Activated CD8-positive, alpha-beta T cell treated with anti-CD3 and anti-CD28 coated beads for 36 hours (primary cell): ENCODE measurements at regions not wholly inside any gene's neighbourhood (a gene's known extent, or its start where the extent isn't known, plus 50 kb on each side); places are given as distances from the start of the nearest gene placed in this dataset.

Source experiments
- ATAC-seq: fragments of 200-7000 bp; cut with Tn5 transposase; one replicate; pipeline ENCODE4 v1.10.0; 2021; ENCODE audit warnings: mild to moderate bottlenecking, moderate library complexity
- CTCF ChIA-PET: fragments of 350-600 bp; sonication (Branson Sonifier 250); formaldehyde crosslinking; loops from one replicate; lab custom pipeline; 2021; ENCODE audit warnings: antibody characterized with exemption; lab: Charles Lee
- POLR2A ChIA-PET: fragments of 350-600 bp; sonication (Branson Sonifier 250); formaldehyde crosslinking; loops from one replicate; lab custom pipeline; 2021; ENCODE audit warnings: antibody characterized with exemption; lab: Charles Lee
- DNase-seq: peaks from one replicate; pipeline ENCODE4 v3.0.0-alpha.2; 2020
- H3K27ac Mint-ChIP-seq: one replicate; pipeline ENCODE4 v1.8.0; 2021; ENCODE audit warnings: mild to moderate bottlenecking, mixed read lengths
- H3K27me3 Mint-ChIP-seq: one replicate; pipeline ENCODE4 v1.8.0; 2021; ENCODE audit warnings: mixed read lengths
- H3K36me3 Mint-ChIP-seq: one replicate; pipeline ENCODE4 v1.8.0; 2021; ENCODE audit warnings: low read depth, mixed read lengths
- H3K4me1 Mint-ChIP-seq: one replicate; pipeline ENCODE4 v1.8.0; 2021; ENCODE audit warnings: low read depth, mixed read lengths
- H3K4me3 Mint-ChIP-seq: one replicate; pipeline ENCODE4 v1.8.0; 2021; ENCODE audit warnings: mild to moderate bottlenecking, moderate library complexity, mixed read lengths
- H3K9me3 Mint-ChIP-seq: one replicate; pipeline ENCODE4 v1.8.0; 2021; ENCODE audit warnings: mixed read lengths
- intact Hi-C: fragments of 100-400 bp; cut with micrococcal nuclease; formaldehyde crosslinking; loops from one replicate; pipeline ENCODE4 v1.10.0; 2022
- TF ChIP-seq, protein P1 (sequence below): fragments of 200-600 bp; IDR thresholded peaks from one replicate; pipeline ENCODE4 v1.8.0; 2022; ENCODE audit warnings: antibody characterized with exemption, mild to moderate bottlenecking

DNA sequence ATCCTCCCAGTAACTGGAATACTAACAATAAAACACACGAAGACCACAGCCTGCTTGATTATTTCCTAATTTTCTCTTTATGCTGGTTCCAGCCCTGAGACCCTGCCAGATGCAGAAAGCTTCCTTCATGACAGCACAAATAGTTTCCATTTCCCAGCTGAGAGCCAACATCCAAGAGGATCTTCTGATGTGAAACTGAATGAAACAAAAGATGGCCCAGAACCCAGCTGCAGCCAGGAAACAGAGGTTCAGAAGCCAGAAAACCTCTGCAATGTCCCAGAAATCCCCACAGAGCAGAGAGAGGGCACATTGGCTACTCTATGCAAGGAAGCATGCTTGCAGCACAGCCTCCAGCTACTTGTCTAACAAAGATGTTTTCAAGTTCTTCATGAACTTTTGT, 61.8 kb upstream of the PLEKHG1 start:
- TF ChIP-seq, protein P1, sequence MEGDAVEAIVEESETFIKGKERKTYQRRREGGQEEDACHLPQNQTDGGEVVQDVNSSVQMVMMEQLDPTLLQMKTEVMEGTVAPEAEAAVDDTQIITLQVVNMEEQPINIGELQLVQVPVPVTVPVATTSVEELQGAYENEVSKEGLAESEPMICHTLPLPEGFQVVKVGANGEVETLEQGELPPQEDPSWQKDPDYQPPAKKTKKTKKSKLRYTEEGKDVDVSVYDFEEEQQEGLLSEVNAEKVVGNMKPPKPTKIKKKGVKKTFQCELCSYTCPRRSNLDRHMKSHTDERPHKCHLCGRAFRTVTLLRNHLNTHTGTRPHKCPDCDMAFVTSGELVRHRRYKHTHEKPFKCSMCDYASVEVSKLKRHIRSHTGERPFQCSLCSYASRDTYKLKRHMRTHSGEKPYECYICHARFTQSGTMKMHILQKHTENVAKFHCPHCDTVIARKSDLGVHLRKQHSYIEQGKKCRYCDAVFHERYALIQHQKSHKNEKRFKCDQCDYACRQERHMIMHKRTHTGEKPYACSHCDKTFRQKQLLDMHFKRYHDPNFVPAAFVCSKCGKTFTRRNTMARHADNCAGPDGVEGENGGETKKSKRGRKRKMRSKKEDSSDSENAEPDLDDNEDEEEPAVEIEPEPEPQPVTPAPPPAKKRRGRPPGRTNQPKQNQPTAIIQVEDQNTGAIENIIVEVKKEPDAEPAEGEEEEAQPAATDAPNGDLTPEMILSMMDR, result no peak
- ChIA-PET CTCF (interaction anchor here (0.9 kb wide), 1 partner anchor 119 kb away, joined by 3 read pairs; no protein-coding TSS in a partner anchor), POLR2A (no interaction called here)
- Mint-ChIP-seq H3K36me3 (no peaks in the 10 kb centered on the region), H3K9me3 (no peaks in the 10 kb centered on the region), H3K4me1 (peaks cover 3% of the 10 kb centered on the region), H3K27ac (no peak overlapping the region), H3K27me3 (peaks cover 20% of the 10 kb centered on the region), H3K4me3 (no peak overlapping the region)
- ATAC-seq (no peak), DNase-seq (no peak)
- intact Hi-C loops, result no loop called here

DNA sequence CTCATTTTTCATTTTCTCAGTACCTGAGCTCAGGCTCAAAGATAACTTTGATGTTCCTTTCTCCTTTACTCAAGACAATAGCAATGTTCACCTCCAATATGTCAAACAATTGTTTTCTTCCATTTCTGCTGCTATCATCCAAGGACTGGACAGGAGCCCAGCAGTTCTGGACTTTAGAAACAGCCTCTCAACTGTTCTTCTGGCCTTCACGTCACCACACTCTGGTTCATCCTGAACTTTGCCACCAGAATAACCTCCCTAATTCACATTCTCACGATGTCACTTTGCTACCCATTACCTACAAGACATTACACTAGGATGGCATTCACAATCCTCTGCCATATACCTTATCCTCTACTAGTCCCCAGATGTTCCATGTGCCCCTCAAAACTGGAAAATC, 60.6 kb upstream of the PLEKHG1 start:
- H3K27ac Mint-ChIP-seq, result no peak overlapping the region
- no peaks in the 10 kb centered on the region for H3K9me3 Mint-ChIP-seq
- intact Hi-C loops, result no loop called here
- no peak overlapping the region for H3K4me3 Mint-ChIP-seq
- TF ChIP-seq, protein P1, result no peak
- ChIA-PET POLR2A (no interaction called here), CTCF (no interaction called here)
- peaks cover 4% of the 10 kb centered on the region for H3K4me1 Mint-ChIP-seq
- ATAC-seq (no peak), DNase-seq (no peak)
- H3K27me3 Mint-ChIP-seq, result peaks cover 25% of the 10 kb centered on the region
- H3K36me3 Mint-ChIP-seq, result no peaks in the 10 kb centered on the region

DNA sequence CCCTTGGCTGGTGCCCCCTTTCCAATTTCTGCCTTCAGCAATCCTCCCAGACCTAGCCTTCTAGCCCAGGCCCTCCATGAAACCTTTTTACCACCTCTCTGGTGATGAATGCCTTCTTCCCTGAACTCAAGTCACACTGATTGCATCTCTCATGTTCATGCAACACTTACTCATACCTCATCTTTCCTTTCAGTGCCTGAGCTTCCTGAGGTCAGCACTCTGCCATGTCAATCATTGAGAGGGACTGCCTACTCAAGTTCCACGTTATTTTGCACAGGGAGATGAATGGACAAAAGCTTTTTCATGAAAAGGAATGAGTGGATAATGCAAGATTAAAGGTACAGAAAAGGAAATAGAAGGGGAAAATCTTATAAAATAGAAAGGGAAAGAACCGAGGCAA, 60.1 kb upstream of the PLEKHG1 start:
- Mint-ChIP-seq H3K4me1 (peaks cover 6% of the 10 kb centered on the region), H3K36me3 (no peaks in the 10 kb centered on the region), H3K27me3 (peaks cover 22% of the 10 kb centered on the region), H3K27ac (no peak overlapping the region), H3K9me3 (no peaks in the 10 kb centered on the region), H3K4me3 (no peak overlapping the region)
- intact Hi-C loops, result no loop called here
- DNase-seq (no peak), ATAC-seq (no peak)
- CTCF ChIA-PET, result no interaction called here
- POLR2A ChIA-PET, result no interaction called here
- TF ChIP-seq, protein P1, result no peak

DNA sequence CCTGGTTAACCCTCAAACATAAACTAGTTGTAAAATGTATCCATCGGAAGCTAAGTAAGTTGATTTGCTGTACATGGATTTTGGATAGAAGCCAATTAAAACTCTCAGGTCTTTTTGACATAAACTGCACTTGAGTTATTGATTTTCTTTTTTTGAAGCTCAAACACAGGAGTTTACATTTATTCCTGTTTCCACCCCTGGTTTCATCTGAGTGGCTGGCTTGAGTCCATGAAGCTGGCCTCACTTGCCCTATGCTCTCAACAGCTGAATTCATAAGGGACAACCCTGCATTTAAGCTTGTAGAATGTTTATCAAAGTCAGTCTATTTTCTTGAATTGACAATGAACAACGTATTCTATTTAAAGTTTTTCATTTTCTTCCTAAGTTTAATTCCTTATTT, 58.1 kb upstream of the PLEKHG1 start:
- TF ChIP-seq, protein P1, result no peak
- POLR2A ChIA-PET, result no interaction called here
- ATAC-seq, result no peak
- no peak for DNase-seq
- no peaks in the 10 kb centered on the region for H3K9me3 Mint-ChIP-seq
- CTCF ChIA-PET, result interaction anchor here (1.5 kb wide), 1 partner anchor 7 kb away, joined by 3 read pairs; no protein-coding TSS in a partner anchor
- no peaks in the 10 kb centered on the region for H3K36me3 Mint-ChIP-seq
- H3K4me3 Mint-ChIP-seq, result no peak overlapping the region
- peaks cover 25% of the 10 kb centered on the region for H3K27me3 Mint-ChIP-seq
- peaks cover 11% of the 10 kb centered on the region for H3K4me1 Mint-ChIP-seq
- intact Hi-C loops, result no loop called here
- H3K27ac Mint-ChIP-seq, result no peak overlapping the region

DNA sequence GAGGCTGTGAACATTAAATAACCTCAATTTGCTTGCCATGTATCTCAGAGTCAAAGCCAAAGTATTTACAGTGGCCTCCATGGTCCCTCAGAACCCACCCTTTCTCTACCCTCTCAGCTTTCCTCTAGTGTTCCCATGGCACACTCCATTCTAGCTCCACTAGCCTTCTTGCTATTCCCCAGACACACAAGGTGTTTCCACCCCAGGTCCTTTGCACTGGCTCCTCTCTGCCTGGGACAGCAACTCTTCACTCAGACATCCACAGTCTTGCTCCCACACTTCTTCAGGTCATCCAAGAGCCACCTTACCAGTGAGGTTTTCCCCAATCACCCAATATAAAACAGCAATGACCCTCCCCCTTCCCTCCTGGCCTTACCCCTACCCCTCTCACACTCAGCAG, 56.5 kb upstream of the PLEKHG1 start:
- POLR2A ChIA-PET, result no interaction called here
- peaks cover 29% of the 10 kb centered on the region for H3K27me3 Mint-ChIP-seq
- H3K4me3 Mint-ChIP-seq, result no peak overlapping the region
- H3K9me3 Mint-ChIP-seq, result no peaks in the 10 kb centered on the region
- CTCF ChIA-PET, result no interaction called here
- DNase-seq, result no peak
- intact Hi-C loops, result no loop called here
- TF ChIP-seq, protein P1, result no peak
- peaks cover 11% of the 10 kb centered on the region for H3K4me1 Mint-ChIP-seq
- ATAC-seq, result no peak
- H3K27ac Mint-ChIP-seq, result no peak overlapping the region
- H3K36me3 Mint-ChIP-seq, result no peaks in the 10 kb centered on the region
